ENCODE measurements at regions not wholly inside any gene's neighbourhood (a gene's known extent, or its start where the extent isn't known, plus 50 kb on each side); places are given as distances from the start of the nearest gene placed in this dataset.

DNA sequence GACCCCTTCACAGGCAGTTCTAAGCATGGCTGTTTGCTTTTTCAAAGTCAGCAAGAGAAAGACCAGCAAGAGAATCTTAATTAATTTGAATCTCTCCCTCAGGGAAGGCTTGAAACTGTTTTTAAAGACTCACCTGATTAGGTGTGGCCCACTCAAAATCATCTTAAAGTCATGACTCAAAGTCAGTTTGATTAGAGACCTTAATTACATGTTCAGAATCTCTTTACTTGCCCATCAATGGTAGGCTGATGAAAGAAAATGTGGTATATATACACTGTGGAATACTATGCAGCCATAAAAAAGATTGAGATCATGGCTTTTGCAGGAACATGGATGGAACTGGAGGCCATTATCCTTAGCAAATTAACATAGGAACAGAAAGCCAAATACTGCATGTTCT, 247.5 kb upstream of the PRKX start:
- TF ChIP-seq POLR2A (IDR thresholded peaks at IDR 0.05; ENCODE audit: low read depth, low read length): no peak
- TF ChIP-seq TAF1 (IDR thresholded peaks at IDR 0.05; ENCODE audit: low read depth, low read length): no peak
- TF ChIP-seq POLR2AphosphoS5 (IDR thresholded peaks at IDR 0.05; ENCODE audit: low read depth, low read length): no peak
- no peak for TF ChIP-seq SPI1 (IDR thresholded peaks at IDR 0.05; ENCODE audit: low read depth, low read length)

All from GM12891 (cell line).